ENCODE measurements at regions not wholly inside any gene's neighbourhood (a gene's known extent, or its start where the extent isn't known, plus 50 kb on each side); places are given as distances from the start of the nearest gene placed in this dataset.

DNA sequence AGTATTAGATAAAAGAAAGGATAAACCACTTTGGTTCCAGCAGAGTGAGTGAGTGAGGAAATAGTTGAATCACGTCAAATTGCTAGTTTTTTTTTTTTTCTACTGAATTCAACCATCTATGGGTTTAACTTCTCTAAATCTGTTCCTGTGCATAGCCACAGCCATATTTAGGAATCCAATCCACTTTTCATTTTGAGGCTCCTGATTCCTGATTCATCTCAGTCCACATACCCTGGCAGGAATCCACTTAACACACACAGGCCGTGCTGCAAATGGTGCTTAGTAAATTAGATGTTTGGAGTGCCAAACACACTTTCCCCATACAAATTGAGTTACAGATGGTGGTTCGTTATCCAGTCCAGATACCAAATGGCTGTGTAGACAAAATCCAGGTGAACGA, 220.3 kb downstream of the ALDH8A1 start:
- TF ChIP-seq, protein P1, sequence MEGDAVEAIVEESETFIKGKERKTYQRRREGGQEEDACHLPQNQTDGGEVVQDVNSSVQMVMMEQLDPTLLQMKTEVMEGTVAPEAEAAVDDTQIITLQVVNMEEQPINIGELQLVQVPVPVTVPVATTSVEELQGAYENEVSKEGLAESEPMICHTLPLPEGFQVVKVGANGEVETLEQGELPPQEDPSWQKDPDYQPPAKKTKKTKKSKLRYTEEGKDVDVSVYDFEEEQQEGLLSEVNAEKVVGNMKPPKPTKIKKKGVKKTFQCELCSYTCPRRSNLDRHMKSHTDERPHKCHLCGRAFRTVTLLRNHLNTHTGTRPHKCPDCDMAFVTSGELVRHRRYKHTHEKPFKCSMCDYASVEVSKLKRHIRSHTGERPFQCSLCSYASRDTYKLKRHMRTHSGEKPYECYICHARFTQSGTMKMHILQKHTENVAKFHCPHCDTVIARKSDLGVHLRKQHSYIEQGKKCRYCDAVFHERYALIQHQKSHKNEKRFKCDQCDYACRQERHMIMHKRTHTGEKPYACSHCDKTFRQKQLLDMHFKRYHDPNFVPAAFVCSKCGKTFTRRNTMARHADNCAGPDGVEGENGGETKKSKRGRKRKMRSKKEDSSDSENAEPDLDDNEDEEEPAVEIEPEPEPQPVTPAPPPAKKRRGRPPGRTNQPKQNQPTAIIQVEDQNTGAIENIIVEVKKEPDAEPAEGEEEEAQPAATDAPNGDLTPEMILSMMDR (IDR thresholded peaks at IDR 0.05): no peak
- TF ChIP-seq POLR2A (IDR thresholded peaks at IDR 0.05; ENCODE audit: low read depth) (no peak), POLR2AphosphoS5 (IDR thresholded peaks at IDR 0.05) (no peak)

All from esophagus muscularis mucosa (tissue), 3 donors.